PC-3 (cell line): ENCODE measurements at regions not wholly inside any gene's neighbourhood (a gene's known extent, or its start where the extent isn't known, plus 50 kb on each side); places are given as distances from the start of the nearest gene placed in this dataset.

Experiments
- CTCF ChIP-seq: fragments of 300-600 bp; sonication (generic); conservative IDR thresholded peaks from 2 replicates; pipeline ENCODE4 v1.5.1; 2017; ENCODE audit warnings: antibody characterized with exemption, low read depth, mild to moderate bottlenecking, low read length
- EZH2 ChIP-seq: fragments of 300-600 bp; sonication (generic); IDR thresholded peaks from one replicate; pipeline ENCODE4 v1.6.1; 2017; ENCODE audit warnings: antibody characterized with exemption, mild to moderate bottlenecking, low read length; ENCODE audit not compliant: unreplicated experiment
- EZH2phosphoT487 ChIP-seq: fragments of 300-600 bp; sonication (generic); IDR thresholded peaks from 2 replicates; pipeline ENCODE4 v1.6.1; 2018; ENCODE audit warnings: mild to moderate bottlenecking, antibody characterized with exemption, low read length, borderline replicate concordance

GRCh38 chr21:37971390-37971950, 55.2 kb upstream of the KCNJ6 start:
- TF ChIP-seq EZH2 (no peak), CTCF (no peak), EZH2phosphoT487 (no peak)
